AG20443 (cell line): ENCODE measurements at regions not wholly inside any gene's neighbourhood (a gene's known extent, or its start where the extent isn't known, plus 50 kb on each side); places are given as distances from the start of the nearest gene placed in this dataset.

ENCODE experiments used
- DNase-seq: peaks from one replicate; pipeline ENCODE4 v3.0.0; 2012; ENCODE audit warnings: low spot score, mixed read lengths

- DNase-seq: peak; percentile 54
Measured at GRCh38 chr5:158553195-158553961, 546.3 kb downstream of the EBF1 start.

GRCh38 chr5:158552241-158552640 lies 547.5 kb downstream of the EBF1 start:
- no peak for DNase-seq

- no peak for DNase-seq
Measured at GRCh38 chr5:158549311-158549710, 550.4 kb downstream of the EBF1 start.

GRCh38 chr5:158546748-158547147 lies 553.0 kb downstream of the EBF1 start:
- DNase-seq: peak; percentile 27

- DNase-seq: no peak
Measured at GRCh38 chr5:158545949-158546530, 553.7 kb downstream of the EBF1 start.

GRCh38 chr5:158544388-158545339 lies 555.1 kb downstream of the EBF1 start:
- DNase-seq: no peak

GRCh38 chr5:158543539-158544387 lies 556.0 kb downstream of the EBF1 start:
- DNase-seq: peak; percentile 43

- DNase-seq: no peak
Measured at GRCh38 chr5:158541536-158542297, 558.0 kb downstream of the EBF1 start.

- no peak for DNase-seq
Measured at GRCh38 chr5:158538506-158539074, 561.1 kb downstream of the EBF1 start.

- DNase-seq: no peak
Measured at GRCh38 chr5:158537366-158537765, 562.4 kb downstream of the EBF1 start.

- no peak for DNase-seq
Measured at GRCh38 chr5:158534203-158534602, 565.5 kb downstream of the EBF1 start.

GRCh38 chr5:158532739-158533138 lies 567.0 kb downstream of the EBF1 start:
- no peak for DNase-seq

GRCh38 chr5:158531860-158532259 lies 567.9 kb downstream of the EBF1 start:
- DNase-seq: no peak

- no peak for DNase-seq
Measured at GRCh38 chr5:158530115-158530514, 569.6 kb downstream of the EBF1 start.

- DNase-seq: no peak
Measured at GRCh38 chr5:158529454-158529853, 570.3 kb downstream of the EBF1 start.

GRCh38 chr5:158525663-158526062 lies 574.1 kb downstream of the EBF1 start:
- DNase-seq: no peak

GRCh38 chr5:158524070-158524469 lies 575.6 kb downstream of the EBF1 start:
- DNase-seq: no peak

GRCh38 chr5:158522776-158523175 lies 576.9 kb downstream of the EBF1 start:
- DNase-seq: peak; percentile 28

- peak; percentile 20 for DNase-seq
Measured at GRCh38 chr5:158521995-158522394, 577.7 kb downstream of the EBF1 start.

- DNase-seq: no peak
Measured at GRCh38 chr5:158519433-158520021, 580.2 kb downstream of the EBF1 start.
